ENCODE measurements at regions not wholly inside any gene's neighbourhood (a gene's known extent, or its start where the extent isn't known, plus 50 kb on each side); places are given as distances from the start of the nearest gene placed in this dataset.

GRCh38 chr10:35716776-35717175 lies 74.7 kb upstream of the FZD8 start:
- TF ChIP-seq CTCF (IDR thresholded peaks at IDR 0.05; ENCODE audit: low read length) (no peak), EZH2 (optimal IDR thresholded peaks at IDR 0.05; ENCODE audit: low read depth, low read length) (no peak)

Measured in MM.1S (cell line).